NCI-H226 (cell line): ENCODE measurements at regions not wholly inside any gene's neighbourhood (a gene's known extent, or its start where the extent isn't known, plus 50 kb on each side); places are given as distances from the start of the nearest gene placed in this dataset.

Experiments used
- DNase-seq: peaks from one replicate; pipeline ENCODE4 v3.0.0-alpha.2; 2015

- DNase-seq: no peak
Measured at GRCh38 chr21:27673581-27673980, 706.7 kb upstream of the ADAMTS5 start.

GRCh38 chr21:27671207-27671606 is 704.3 kb upstream of the ADAMTS5 start:
- DNase-seq: no peak

GRCh38 chr21:27653481-27653880 is 686.6 kb upstream of the ADAMTS5 start:
- no peak for DNase-seq

DNA sequence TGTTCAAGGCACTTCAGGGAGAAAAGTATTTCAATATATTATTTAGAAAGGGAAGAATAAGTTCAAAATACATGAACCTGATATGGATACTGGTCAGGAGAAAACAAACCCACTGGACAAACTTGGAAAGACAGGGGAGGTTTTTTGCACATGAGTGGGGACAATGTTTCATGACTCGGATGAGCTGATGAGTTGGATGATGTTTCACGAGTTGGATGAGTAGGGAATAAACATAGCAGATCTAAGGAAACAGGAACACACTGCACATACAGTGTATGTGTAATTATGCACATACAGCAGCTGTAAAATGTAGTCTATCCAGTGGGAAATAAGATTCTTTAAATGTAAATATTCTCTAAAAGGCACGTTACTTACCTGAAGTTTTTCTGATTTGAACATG is 682.9 kb upstream of the ADAMTS5 start:
- no peak for DNase-seq

GRCh38 chr21:27649323-27649722 is 682.4 kb upstream of the ADAMTS5 start:
- peak; percentile 88 for DNase-seq

DNA sequence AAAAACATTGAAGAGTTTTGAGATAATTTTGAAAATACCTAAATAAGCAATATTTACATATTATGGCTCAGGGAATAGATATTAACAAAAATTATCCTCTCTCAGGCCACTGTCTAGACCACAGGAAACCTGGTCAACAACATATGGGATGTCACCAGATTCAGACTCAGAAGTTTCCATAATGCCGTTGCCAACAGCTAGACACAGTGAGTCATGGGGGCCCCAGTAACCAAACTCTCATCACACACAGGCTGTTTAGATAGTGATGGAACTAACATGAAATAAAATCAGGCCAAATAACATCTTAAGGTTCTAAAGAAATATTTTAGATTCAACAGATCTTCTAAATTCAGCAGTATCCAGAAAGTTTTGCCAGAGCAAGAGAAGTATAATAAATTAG is 681.7 kb upstream of the ADAMTS5 start:
- peak; percentile 64 for DNase-seq

DNA sequence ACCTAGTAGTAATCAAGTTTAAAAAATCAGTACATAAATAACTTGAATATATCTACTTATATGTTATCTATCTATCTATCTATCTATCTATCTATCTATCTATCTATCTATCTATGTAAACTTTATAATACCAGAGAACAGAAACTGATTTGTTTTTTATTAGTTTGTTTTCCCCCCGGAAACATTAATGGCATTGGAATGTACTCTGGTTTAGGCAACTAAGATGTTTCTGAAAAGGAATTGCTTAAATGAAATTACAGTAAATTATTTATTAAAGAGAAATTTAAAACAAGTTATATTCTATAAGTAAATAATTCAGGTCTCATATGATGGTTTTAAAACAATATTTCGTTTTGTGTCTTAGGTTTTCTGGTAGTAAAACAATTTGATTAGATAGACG is 681.0 kb upstream of the ADAMTS5 start:
- DNase-seq: no peak

DNA sequence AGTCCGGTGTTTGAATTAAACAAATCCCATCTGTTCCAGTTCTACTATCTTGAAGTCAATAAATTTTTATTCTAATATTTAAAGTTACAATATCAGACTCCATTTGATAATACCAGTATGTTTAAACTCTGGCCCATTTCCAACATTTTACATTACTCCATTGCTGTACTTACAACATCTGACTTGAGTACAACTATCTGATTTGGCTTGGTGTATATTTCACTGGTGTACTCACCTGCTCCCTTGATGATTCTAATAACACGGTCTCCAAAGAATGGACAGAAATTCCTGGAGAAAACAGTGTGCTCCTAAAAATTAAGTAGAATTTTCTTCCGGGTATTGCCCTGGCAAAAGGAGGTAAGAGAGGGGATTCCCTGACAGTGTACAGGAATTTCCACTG is 680.5 kb upstream of the ADAMTS5 start:
- DNase-seq: peak; percentile 26

DNA sequence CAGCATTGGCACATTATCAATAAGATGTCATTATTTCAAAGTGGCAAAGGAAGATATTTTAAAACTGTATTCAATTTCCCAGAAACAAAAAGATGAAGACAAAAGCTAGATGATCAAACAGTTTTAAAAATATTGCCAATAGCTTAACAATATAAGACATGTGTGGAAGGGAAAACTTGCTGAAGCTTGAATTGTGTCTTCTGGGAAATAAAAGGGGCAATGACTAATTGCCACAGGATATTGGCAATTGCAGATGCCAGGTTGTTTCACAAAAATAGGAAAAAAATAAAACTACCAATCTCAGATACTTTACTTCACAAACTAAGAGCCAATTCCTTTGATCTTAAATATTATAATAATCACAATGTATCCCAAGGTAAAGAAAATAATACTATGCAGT is 679.8 kb upstream of the ADAMTS5 start:
- no peak for DNase-seq

GRCh38 chr21:27646056-27646455 is 679.2 kb upstream of the ADAMTS5 start:
- no peak for DNase-seq

DNA sequence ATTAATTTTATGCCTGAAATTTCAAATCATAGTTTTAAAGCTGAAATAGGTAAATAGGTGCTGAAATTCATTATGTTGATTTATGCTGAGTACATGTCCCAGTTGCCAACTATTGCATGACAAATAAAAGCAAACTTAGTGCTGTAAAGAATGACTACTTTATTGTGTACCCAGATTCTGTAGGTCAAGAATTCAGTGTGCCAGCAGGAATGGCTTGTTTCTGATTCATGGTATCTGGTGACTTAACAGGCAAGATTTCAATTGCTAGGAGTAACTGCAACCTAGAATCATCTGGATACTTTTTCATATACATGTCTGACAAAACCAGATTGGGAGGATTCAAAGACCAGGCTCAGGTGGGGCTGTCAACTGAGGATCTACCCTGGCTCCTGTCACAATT is 678.4 kb upstream of the ADAMTS5 start:
- DNase-seq: no peak

- no peak for DNase-seq
Measured at GRCh38 chr21:27643326-27643725, 676.4 kb upstream of the ADAMTS5 start.

- no peak for DNase-seq
Measured at GRCh38 chr21:27639286-27639685, 672.4 kb upstream of the ADAMTS5 start.

DNA sequence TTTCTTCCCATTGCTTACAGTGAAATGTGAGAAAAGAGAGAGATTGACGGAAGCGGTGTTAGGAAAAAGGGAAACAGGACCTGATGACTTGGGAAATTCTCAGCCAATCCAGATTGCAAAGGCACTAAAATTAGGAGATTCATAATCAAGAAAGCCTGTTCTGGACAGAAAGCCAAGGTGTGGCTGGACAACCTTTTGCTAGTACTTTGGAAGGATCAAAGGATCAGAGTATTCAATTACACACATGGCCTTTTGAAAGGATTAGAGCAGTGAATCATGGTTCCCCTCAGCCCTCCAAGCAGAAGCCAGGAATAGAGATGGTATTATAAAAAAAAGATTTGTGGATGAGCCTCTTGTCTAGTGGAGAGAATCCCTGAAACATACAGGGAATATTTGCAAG is 669.8 kb upstream of the ADAMTS5 start:
- DNase-seq: no peak

DNA sequence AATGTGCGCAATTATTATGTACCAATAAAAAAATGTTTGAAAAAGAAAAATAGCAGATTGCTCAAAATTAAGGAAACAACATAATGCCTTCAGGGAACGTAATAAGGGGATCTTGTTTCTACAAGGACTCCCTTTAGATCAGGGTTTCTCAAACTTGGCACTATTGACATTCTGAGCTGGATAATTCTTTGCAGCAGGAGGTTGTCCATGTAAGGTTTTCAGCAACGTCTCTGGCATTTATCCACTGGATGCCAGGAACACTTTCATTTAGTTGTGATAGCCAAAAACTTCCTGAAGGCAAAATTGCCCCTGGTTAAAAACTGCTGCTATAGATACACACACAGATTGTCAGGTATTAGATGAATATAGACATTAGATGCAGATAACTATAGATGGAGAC is 666.7 kb upstream of the ADAMTS5 start:
- peak; percentile 16 for DNase-seq

GRCh38 chr21:27631471-27631870 is 664.6 kb upstream of the ADAMTS5 start:
- peak; percentile 26 for DNase-seq

DNA sequence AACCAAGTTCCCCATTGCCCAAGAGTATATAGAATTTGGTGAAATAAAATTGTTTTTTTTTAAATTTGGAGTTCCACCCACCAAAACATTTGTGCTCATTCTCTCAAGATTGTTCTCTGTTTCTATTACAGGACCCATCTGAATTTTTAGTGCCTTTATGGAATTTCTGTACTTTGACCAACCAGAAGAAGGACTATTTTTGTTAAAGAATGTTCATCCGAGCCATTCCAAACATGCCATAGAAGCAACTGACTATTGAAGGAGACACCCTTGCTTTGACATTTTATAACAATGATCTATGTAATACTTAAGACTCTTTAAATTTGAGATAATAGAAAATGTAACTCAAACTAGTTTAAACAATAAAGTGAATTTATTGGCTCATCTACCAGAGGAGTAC is 655.7 kb upstream of the ADAMTS5 start:
- DNase-seq: no peak

DNA sequence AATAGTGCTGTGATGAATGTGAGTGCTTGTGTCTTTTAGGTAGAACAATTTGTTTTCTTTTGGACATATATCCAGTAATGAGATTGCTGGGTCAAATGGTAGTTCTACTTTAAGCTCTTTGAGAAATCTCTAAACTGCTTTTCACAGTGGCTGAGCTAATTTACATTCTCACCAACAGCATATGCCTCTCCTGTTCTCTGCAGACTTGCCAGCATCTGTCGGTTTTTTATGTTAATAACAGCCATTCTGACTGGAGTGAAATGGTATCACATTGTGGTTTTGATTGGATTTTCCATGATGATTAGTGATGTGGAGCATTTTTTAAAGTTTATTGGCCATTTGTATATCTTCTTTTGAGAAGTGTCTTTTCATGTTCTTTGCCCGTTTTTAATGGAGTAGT is 647.3 kb upstream of the ADAMTS5 start:
- DNase-seq: no peak

DNA sequence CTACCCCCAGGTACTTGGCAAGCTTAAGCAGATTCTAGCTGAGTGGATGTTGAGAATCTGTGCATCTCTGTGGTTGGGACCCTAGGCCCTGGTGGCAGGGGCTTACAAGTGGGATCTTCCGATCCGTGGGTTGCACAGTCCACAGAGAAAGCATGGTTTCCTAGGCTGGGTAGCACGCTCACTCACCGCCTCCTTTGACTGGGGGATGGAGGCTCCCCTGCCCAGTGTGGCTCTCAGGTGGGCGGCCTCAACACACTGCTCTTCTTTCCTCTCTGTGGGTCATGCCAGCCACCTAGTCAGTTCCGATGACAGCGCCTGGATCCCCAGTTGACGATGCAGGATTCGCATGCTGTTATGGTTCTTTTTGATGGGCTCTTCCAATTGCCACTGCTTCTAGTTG is 639.5 kb upstream of the ADAMTS5 start:
- DNase-seq: no peak

DNA sequence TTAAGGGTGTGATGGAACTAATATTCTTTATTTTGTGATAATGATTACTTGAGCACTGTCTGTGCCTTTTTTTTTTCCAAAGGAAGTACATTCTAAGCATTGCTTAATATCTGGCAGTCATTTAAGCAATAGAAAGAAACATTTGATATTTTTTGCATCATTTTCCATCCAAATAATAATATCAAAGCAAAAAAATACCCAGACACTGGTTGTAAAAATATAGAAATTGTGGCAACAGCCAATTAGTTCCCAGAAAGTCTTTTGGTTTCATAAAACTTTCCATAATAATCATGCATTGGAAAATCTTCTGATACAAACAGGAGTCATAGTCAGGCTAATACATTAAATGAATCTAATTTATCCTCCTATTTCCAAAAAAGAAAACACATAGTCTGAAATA is 629.3 kb upstream of the ADAMTS5 start:
- DNase-seq: no peak

DNA sequence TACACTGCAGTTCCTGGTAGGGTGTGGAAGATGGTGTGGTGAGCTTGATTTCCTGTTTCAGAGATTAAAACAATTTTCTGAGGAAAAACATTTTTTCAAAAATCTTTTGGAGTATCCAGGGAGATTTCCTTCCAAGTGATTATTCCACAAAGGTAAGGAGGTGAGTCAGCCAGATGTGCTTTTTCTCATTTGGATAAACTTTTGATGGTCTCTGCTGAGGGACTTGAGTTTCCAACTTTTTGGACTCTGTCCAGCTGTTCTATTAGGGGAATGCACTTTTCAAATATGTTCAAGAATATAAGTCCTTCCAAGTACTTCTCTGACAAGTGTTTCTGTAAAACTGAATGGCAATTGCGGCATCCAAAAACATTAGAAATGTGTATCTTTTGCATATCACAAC is 628.8 kb upstream of the ADAMTS5 start:
- DNase-seq: no peak

GRCh38 chr21:27590271-27590670 is 623.4 kb upstream of the ADAMTS5 start:
- DNase-seq: no peak

DNA sequence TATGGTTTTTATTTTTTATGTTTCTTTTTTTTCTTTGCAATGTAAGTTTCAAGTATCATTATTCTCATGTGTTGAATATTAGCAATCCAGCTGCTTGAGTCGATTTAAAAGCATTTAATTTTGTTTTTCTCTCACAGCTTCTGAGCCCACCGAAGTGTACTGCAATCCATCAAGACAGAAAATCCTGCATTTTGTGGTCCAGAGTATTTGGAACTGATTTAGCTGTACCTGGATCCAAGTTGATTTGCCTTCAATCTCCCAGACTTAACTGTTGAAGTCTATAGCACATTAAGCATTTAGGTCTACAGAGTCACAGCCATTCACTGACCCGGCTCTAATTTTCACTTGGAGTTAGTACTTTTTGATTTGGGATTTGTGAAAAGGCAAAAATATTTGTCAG is 622.9 kb upstream of the ADAMTS5 start:
- no peak for DNase-seq

- no peak for DNase-seq
Measured at GRCh38 chr21:27586986-27587385, 620.1 kb upstream of the ADAMTS5 start.

DNA sequence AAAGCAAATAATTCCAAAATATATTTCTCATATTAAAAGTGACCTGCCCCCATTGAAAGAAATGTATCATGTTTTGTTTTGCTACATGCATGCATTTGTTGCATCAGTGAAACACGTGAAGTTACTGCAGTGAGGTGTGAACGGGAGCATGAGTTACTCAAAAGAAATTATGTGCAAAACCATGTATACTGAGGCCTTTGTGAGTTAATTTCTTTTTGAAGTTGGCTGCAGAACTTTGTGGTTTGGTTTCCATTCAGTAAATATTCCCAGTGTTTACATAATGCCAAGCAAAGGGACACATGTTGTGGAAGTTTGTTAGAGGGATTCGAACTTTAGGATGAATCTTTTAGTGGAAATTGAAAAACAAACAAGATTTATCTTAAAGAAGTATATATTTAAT is 619.4 kb upstream of the ADAMTS5 start:
- DNase-seq: no peak

DNA sequence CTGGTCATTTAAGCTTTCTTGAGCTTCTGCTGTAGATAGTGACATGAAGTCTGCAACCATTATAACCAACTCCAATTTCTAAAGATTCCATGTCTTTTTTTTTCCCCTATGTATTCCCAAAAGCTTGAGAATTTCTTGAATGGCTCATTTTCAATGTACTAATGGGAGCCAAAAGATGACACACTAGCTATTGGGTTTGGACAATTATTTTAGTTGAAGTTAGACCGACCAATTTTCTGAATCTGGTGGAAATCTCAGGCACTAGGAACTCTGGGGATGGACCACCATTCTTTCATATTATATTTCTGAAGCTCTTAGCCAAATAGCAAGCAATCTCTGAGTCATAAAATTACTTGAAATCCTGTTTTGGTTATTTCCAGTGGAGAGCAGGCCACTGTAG is 617.4 kb upstream of the ADAMTS5 start:
- DNase-seq: no peak
